SK-N-SH (cell line): ENCODE measurements at regions not wholly inside any gene's neighbourhood (a gene's known extent, or its start where the extent isn't known, plus 50 kb on each side); places are given as distances from the start of the nearest gene placed in this dataset.

Experiments
- CTCF ChIP-seq: fragments of 200-600 bp; sonication (generic); IDR thresholded peaks from 2 replicates; pipeline ENCODE4 v1.6.1; 2017; ENCODE audit warnings: antibody characterized with exemption, mild to moderate bottlenecking, moderate library complexity
- REST ChIP-seq: IDR thresholded peaks from 2 replicates; pipeline ENCODE4 v1.6.1; 2012; ENCODE audit warnings: mild to moderate bottlenecking, low read depth, low read length, moderate library complexity

DNA sequence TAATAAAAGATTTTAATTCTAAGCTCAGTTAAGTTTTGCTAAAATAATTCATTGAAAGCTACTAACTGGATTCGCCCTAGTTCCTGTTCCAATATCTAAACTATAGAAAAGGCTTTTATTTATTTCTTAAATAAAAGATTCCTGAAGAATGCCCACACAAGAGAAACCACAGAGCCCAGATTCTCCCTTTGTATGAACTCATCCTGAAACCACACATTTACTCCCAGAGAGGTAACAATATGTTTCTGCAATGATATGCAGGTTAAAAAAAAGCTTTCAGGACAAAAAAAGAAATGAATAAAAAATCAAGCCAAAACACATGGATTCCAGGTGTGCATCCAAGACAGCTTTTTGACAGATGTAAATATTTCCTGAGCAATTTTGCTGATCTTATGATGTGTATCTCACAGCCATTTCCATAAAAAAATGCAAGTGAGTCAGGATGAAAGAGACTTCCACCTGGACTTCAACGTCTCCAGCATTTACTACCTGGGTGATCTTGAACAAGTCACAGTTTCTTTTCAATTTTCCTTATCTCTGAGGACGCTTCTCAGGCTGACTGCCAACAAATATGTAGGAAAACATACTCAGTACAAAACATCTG lies 234.4 kb upstream of the FAT1 start:
- TF ChIP-seq CTCF (no peak), REST (no peak)
